VCaP (cell line): ENCODE measurements at regions not wholly inside any gene's neighbourhood (a gene's known extent, or its start where the extent isn't known, plus 50 kb on each side); places are given as distances from the start of the nearest gene placed in this dataset.
"Not testable (repeated sequence)": the region's sequence is repeated elsewhere in the genome, so short reads cannot be mapped to it uniquely, and the experiment has no call there.

Experiments
- H3K27ac ChIP-seq: fragments of 450-650 bp; 2 replicates; pipeline ENCODE4 v1.5.1; 2017
- CTCF ChIP-seq: fragments of 450-650 bp; conservative IDR thresholded peaks from 2 replicates; pipeline ENCODE4 v1.5.1; 2017; ENCODE audit warnings: mild to moderate bottlenecking, moderate library complexity

- TF ChIP-seq CTCF: no peak
- no peak overlapping the region for H3K27ac ChIP-seq
These were observed 171.5 kb downstream of the PCDH18 start for GRCh38 chr4:137360761-137361160.

DNA sequence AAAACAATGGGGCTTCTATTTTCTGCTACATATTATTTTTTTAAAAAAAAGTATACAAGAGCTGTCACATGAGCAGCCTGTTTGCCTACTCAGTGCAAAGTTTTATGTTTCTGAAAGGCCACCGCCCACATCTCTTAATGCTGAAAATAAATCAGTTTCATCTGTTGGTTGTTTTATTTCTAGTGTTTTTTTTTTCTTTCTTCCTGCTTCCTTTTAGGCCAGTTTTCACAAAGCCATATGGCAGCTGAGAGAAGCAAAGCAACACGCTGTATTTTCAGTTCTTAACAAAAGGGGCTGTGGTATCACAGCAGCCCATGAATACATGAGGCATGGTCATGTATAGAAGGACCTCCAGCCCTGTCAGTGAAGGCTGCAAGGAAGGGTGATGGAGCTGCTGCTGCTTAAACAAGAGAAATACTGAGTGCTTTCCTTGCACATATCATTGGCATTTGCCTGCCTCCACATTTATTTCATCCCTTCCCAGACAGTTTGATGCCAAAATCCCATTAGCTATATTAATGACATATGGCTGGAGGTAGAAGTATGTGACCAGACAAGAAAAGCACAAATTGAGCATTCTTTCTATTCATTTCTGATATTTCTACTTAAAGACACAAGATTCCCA, 172.5 kb downstream of the PCDH18 start:
- no peak for TF ChIP-seq CTCF
- no peak overlapping the region for H3K27ac ChIP-seq

GRCh38 chr4:137354562-137354961, 177.7 kb downstream of the PCDH18 start:
- not testable (repeated sequence) for H3K27ac ChIP-seq

GRCh38 chr4:137347371-137347770, 184.9 kb downstream of the PCDH18 start:
- no peak for TF ChIP-seq CTCF
- H3K27ac ChIP-seq: no peak overlapping the region

DNA sequence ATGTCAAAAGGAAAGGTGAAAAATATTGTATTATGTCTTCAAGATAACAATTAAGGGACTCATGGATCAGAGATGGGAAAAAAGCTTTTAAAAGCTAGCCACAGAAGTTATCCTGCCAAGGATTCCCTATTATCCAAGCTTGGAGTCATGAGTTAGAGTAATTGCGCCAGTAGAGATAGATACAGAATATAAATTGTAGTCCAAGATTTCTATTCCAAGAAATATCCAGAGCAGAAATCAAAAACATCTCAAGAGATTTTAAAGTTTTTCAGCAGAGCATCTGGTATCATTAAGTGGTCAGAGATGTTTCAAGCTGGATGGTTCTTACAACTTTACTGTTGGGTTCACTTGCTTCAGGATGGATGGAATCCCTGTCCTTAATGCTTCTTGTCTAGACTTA, 186.7 kb downstream of the PCDH18 start:
- no peak for TF ChIP-seq CTCF
- H3K27ac ChIP-seq: no peak overlapping the region

GRCh38 chr4:137343221-137343620, 189.1 kb downstream of the PCDH18 start:
- no peak for TF ChIP-seq CTCF
- H3K27ac ChIP-seq: no peak overlapping the region

DNA sequence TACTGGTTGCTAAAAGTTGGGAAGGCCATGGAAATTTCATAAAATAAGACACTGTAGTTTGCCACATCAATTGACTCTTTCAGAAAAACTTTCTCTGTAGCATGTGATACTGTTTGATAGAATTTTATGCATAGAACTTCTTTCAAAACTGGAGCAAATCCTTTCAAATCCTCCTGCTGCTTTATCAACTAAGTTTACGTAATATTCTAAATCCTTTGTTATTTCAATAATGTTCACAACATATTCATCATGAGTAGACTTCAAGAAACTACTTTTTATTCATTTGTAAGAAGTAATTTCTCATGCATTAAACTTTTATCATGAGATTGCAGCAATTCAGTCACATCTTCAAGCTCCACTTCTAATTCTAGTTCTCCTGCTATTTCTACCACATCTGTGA, 199.3 kb downstream of the PCDH18 start:
- no peak for TF ChIP-seq CTCF
- no peak overlapping the region for H3K27ac ChIP-seq

DNA sequence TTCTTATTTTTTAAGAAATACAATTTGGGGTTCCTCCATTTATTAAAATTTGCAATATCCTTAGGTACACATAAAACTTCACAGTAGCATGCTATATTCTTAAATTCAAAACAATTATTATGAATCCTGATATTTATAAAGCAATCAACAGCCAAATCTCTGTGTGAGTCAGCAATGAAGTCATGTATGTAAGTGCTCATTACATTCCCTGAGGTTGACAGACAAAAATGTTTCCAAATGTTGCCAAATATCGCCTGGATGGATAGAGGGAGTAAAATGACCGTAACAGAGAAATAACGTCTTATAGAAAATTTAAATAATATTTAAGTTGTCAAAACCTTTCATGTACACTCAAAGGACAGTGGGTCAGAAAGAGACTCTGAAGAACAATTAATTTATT, 220.0 kb downstream of the PCDH18 start:
- TF ChIP-seq CTCF: no peak
- H3K27ac ChIP-seq: no peak overlapping the region
